HG03565 (cell line): ENCODE measurements at regions not wholly inside any gene's neighbourhood (a gene's known extent, or its start where the extent isn't known, plus 50 kb on each side); places are given as distances from the start of the nearest gene placed in this dataset.
"Not testable (repeated sequence)": the region's sequence is repeated elsewhere in the genome, so short reads cannot be mapped to it uniquely, and the experiment has no call there.

Source experiments
- ATAC-seq: cut with Tn5 transposase; IDR thresholded peaks from one replicate; pipeline ENCODE4 v1.9.1; 2021; ENCODE audit warnings: mild to moderate bottlenecking, moderate library complexity; ENCODE audit not compliant: unreplicated experiment

DNA sequence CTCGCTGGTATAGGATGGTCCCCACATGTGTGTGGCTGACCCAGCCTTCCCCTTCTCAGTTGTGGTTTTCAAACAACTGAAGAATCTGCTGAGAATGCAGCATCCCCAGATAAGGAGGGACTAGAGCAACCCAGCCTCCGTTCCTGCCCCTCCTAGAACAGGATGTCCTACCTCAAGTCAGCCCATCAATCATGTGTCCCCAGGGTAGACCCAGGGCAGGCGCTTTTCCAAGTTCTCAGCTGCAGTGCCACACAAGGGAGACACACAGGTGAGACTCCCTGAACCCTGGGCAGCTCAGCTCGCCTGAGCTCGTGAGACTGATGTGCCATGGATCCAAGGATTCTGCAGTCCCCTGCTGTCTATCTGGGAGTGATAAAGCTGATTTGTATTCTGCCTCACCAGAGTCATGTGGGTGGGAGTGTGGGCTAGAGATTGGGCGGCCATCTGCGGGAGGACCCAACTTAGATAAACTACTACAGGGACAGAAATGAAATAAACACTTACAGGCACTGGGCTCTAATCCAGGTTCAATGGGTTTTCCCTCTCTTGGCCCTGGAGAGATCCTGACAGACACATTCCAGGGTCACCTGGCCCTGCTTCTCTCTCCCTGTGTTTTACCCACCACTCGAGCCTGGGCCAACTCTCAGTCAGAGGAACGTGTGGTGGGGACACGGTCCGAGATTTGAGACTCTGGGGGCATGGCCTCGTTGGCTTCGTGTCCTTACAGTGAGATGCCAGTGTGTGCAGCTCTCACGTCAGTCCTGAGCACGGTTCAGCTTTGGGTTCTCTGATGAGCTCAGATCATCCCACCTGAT lies 303.5 kb upstream of the SFSWAP start:
- no peak for ATAC-seq

- no peak for ATAC-seq
Observed at GRCh38 chr12:131408036-131408365, 302.9 kb upstream of the SFSWAP start.

- ATAC-seq: no peak
Observed at GRCh38 chr12:131408484-131408883, 302.4 kb upstream of the SFSWAP start.

GRCh38 chr12:131409211-131409610 lies 301.7 kb upstream of the SFSWAP start:
- ATAC-seq: no peak

- ATAC-seq: not testable (repeated sequence)
Observed at GRCh38 chr12:131411827-131412226, 299.1 kb upstream of the SFSWAP start.

DNA sequence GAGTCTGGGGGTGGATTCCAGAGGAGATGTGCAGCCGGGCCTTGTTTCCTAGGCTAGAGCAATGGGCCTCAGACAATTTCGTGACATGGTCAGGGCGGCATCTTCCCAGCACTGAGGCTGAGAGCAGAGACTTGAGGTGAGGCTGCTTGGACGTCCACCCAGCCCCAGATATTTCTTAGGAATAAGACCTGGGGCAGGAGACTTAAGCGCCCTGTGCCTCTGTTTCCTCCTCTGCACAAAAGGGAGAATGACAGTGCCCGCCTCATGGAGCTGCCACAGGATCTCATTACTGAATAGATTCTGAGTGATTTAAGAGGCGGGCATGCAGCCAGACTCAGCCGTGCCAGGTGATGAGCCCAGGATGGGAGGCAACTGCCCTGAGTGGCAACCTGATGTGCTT lies 297.9 kb upstream of the SFSWAP start:
- ATAC-seq: no peak

DNA sequence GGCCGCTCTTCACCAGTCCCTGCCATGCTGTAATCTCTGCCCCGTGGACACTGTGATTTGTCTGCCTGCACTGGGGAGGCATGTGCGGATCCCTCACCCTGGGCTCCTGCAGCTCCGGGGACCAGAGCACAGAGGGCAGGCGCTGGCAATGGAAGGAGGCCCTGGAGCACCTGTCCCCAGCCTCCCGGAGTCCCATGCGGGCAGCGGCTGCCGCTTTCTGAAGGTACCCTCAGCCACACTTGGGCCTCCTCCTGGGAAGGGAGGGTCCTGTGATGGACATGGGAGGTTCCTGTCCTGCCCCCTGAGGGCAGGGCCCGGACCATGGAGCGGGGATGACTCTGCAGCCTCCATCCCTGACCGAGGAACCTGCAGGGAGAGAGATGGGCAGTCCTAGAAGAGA lies 297.4 kb upstream of the SFSWAP start:
- no peak for ATAC-seq

- not testable (repeated sequence) for ATAC-seq
Observed at GRCh38 chr12:131414155-131414922, 296.6 kb upstream of the SFSWAP start.

- no peak for ATAC-seq
Observed at GRCh38 chr12:131415781-131416180, 295.1 kb upstream of the SFSWAP start.

DNA sequence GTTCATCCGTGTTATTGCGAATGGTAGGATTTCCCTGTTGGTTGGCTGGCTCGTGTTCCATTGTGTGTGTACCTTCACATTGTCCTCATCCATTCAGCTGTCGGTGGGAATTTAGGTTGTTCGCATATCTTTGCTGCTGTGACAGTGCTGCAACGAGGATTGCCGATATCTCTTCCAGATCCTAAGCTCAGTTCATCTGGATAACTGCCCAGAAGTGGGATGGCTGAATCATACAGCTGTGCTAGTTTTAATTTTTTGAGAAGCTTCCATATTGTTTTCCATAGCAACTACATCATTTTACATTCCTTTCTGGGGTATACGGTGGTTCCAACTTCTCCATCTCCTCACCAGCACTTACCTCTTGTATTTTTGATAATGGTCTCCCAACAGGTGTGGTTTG lies 292.8 kb upstream of the SFSWAP start:
- ATAC-seq: no peak

DNA sequence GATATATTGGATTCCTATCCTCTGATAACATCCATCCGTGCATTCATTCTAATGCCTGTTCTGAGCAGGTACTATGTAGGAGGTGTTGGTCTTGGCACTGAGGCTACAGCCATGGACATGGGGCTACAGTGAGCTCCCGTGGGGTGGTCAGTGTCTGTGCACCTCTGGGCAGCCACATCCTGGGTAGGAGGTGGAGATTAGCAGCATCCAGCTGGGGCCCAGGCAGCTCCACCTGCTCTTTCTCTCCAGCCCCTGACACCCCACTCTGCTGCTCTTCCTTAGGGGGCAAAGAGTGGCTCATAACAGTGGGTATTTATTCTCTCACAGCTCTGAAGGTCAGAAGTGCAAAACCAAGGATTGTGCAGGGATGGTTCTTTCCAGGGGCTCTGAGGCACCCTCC lies 292.0 kb upstream of the SFSWAP start:
- no peak for ATAC-seq

- ATAC-seq: no peak
Observed at GRCh38 chr12:131420867-131421447, 289.9 kb upstream of the SFSWAP start.

DNA sequence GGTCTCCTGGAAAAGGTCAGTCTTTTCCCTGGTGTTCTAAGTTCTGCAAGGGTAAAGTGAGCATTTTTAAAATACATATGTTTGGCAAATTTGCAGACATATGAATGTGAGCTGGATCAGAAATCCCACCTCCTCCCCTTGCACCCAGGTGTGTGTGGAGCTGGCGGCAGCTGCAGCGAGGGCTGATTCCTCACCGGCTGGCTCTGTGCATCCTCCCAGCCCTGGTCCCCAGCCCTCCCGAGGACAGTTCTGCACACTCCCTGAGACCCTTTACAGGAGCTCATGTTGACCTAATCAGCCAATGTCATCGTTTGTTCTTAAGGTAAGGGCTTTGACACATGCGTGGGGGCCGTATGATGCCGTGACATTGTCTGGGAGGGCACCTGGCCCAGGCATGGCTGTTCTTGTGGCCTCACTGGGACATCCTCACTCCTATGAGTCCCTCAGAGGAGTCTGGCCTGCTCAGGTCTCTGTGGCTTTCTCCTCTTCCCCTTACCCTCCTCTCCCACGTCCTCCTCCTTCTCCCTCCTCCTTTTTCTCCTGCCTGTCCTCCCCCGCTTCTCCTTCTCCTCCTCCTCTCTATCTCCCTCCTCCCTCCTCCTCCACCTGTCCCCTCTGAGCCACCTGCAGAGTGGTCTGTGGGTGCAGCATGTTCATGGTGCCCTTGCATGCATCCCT lies 289.2 kb upstream of the SFSWAP start:
- ATAC-seq: no peak

- ATAC-seq: no peak
Observed at GRCh38 chr12:131422187-131422520, 288.7 kb upstream of the SFSWAP start.

DNA sequence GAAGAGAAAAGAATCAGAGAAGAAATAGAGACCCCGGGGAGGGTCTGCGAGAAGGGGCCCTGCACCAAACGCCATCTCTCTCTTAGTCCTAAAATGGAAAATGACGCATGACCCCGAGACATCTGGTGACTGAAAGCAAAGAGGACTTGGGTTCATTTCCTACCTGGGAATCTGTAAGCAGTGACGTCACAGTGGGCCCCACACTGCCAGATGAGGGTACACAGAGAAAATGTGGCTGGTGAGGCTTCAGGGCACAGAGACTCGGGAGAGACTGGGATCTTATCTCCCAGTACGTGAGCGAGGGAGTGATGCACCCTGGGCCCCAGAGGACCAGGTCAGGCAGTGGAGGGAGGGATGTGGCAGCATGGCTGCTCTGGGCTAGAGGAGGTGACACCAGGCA lies 288.1 kb upstream of the SFSWAP start:
- no peak for ATAC-seq

DNA sequence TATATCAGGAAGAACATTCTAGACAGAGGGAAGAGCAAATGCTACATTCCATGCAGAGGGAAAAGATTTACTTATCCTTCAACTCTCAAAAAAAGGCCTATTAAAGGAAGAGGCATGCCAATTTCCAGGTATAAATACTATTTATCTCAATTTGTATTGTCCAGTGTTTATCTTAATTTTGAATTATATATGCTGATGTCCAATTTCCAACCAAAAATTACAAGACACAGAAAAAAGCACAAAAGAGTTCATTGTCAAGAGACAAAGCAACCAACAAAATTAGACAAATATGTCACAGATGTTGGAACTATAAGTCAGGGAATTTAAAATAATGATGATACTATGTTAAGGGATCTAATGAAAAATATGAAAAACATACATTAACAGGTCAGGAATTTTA lies 286.6 kb upstream of the SFSWAP start:
- ATAC-seq: no peak

DNA sequence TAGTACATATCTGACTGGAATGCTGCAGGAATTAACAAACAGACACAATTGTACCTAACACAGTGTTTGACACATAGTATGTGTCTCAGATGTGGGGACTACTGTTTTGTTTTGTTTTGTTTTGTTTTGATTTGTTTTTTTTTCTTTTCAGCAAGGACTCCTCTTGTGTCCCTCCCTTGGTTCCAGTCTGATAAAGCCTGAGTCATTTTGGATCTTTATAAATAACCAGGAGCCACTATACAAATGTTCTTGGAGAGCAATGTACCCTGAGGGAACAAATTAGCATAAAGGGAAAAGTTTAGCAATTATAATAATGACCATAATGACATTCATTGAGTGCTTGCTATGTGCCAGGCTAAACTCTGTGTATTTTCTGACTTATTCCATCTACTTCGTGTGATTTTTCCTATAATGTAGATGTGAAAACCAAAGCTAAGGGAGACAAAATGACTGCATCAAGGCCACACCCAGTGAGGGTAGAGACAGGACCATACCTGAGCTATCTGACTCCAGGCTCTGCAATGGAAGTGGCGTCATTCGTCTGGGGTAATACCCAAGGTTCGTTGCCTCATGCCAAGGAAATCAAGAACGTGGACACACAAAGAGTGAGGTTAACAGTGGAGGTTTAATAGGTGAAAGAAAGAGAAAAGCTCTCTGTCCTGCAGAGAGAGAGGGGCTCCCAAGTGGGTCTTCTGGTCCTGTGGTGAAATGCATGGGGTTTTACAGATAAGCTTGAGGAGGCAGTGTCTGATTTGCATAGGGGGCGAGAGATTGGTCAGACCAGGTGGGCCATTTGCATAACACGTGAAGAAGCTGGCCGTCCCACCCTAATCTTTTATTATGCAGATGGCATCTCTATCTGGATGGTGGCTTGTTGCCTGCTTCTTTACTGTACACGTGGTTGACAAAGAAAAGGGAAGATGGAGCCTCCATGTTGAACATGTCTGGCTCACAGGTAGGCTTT lies 285.5 kb upstream of the SFSWAP start:
- ATAC-seq: no peak

DNA sequence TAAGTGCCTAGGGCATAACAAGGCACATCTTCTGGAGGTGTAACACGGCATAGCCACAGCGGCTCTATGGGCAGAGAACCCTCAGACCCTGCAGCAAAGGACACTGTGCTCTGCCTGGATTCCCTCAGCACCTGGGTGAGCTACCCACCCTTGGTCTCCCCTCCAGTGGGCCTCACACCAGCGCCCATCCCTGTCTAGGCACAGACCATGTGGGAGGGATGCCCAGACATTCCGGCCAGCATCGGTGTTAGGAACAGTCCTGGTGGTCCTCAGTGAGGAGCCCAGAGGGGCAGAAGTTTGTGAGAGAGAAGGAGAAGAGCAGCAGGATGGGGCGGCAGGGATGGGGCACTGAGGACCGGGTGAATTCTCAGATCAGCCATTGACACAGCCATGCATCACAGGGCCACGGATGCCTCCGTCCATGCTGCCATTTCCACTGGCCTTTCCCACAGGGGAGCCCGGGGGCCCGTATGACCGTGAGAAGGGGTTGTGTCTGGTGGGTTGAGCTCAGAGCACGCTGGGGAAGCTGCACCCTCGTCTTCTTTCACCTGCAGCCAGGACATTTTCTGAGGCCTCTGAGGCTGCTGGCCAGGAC lies 282.7 kb upstream of the SFSWAP start:
- ATAC-seq: no peak

DNA sequence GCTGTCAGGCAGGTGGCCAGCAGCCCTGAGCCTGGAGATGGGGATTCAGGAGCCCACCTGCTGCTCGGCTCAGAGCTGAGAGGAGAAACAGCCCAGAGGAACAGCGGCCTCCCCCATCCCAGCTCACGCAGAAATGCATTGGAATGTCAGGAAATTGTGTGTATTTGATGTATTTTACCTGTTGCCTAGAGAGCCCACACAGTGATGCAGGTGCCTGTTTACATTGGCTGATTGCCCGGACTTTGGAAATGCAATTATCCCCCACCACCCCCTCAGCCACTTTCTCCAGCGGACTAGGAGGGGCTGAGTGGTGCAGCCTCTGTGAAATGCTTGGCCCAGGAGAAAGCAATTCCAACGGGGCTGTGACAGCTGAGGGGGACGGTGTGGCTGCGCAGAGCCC lies 281.7 kb upstream of the SFSWAP start:
- not testable (repeated sequence) for ATAC-seq

DNA sequence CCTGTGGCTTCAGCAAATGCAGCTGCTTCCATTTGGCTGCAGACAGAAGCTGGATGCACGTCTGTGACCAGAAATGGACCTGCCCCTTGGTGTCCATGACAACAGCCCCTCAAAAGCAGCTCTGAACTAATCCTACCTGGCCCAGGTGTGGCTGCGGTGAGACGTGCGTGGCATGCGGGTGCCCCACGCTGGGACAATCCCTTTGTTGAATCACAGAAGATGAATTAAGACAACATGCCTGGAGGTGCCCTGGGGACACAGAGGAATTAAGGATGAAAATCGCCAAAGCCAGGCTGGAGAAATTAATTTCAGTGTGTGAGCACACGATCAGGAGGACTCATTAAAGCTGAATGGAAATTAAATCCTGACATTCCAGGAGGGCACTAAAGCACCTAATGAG lies 281.2 kb upstream of the SFSWAP start:
- ATAC-seq: not testable (repeated sequence)
